IMR-90 (cell line): ENCODE measurements at regions not wholly inside any gene's neighbourhood (a gene's known extent, or its start where the extent isn't known, plus 50 kb on each side); places are given as distances from the start of the nearest gene placed in this dataset.

Experiments used
- ATAC-seq: fragments of 200-7000 bp; cut with Tn5 transposase; 2 replicates; pipeline ENCODE4 v1.9.1; 2020; ENCODE audit warnings: low read depth, mild to moderate bottlenecking, moderate library complexity
- BruUV-seq: library from RNA; stranded (reverse); fragments of 400-500 nt; replicated peaks from 2 replicates; lab custom pipeline; 2021; lab: Mats Ljungman, UMichigan
- CTCF ChIA-PET: fragments of 300-600 bp; formaldehyde crosslinking; extraction: SDS; loops from one replicate; lab custom pipeline; 2021; ENCODE audit warnings: antibody characterized with exemption; lab: Yijun Ruan, JAX
- POLR2A ChIA-PET: fragments of 300-600 bp; sonication (Branson Sonifier 250); formaldehyde crosslinking; loops from one replicate; lab custom pipeline; 2022; ENCODE audit warnings: antibody characterized with exemption; ENCODE audit not compliant: unreplicated experiment; lab: Charles Lee
- DNase-seq: peaks from one replicate; pipeline ENCODE4 v3.0.0; 2013
- H2AFZ ChIP-seq: replicated peaks from 2 replicates; pipeline ENCODE3; 2013; ENCODE audit warnings: low read length, mild to moderate bottlenecking; ENCODE audit not compliant: poor library complexity
- H2AK5ac ChIP-seq: 2 replicates; pipeline ENCODE4 v1.6.1; 2013; ENCODE audit warnings: low read depth, low read length, inconsistent platforms
- H2AK9ac ChIP-seq: replicated peaks from 2 replicates; pipeline ENCODE3; 2013; ENCODE audit warnings: mild to moderate bottlenecking, low read depth, low read length, moderate library complexity; ENCODE audit not compliant: poor library complexity
- H2BK120ac ChIP-seq: 2 replicates; pipeline ENCODE4 v1.6.1; 2013; ENCODE audit warnings: low read depth, low read length, inconsistent platforms
- H2BK15ac ChIP-seq: 3 replicates; pipeline ENCODE4 v1.6.1; 2013; ENCODE audit warnings: low read depth, low read length, inconsistent platforms
- H2BK20ac ChIP-seq: 2 replicates; pipeline ENCODE4 v1.6.1; 2013; ENCODE audit warnings: low read depth, mild to moderate bottlenecking, inconsistent platforms, low read length, moderate library complexity
- H2BK5ac ChIP-seq: 2 replicates; pipeline ENCODE4 v1.6.1; 2013; ENCODE audit warnings: mild to moderate bottlenecking, low read depth, low read length, inconsistent platforms; ENCODE audit not compliant: poor library complexity, severe bottlenecking
- H3K14ac ChIP-seq: replicated peaks from 2 replicates; pipeline ENCODE4 v1.6.1; 2013; ENCODE audit warnings: low read depth, low read length, inconsistent platforms
- H3K18ac ChIP-seq: 2 replicates; pipeline ENCODE4 v1.6.1; 2013; ENCODE audit warnings: low read depth, low read length, control low read depth
- H3K23ac ChIP-seq: 2 replicates; pipeline ENCODE4 v1.6.1; 2013; ENCODE audit warnings: low read depth, low read length, inconsistent platforms
- H3K27ac ChIP-seq: 2 replicates; pipeline ENCODE4 v1.5.1; 2013; ENCODE audit warnings: mild to moderate bottlenecking, control low read depth, low read length; ENCODE audit not compliant: insufficient read depth
- H3K27me3 ChIP-seq: 2 replicates; pipeline ENCODE4 v1.6.1; 2013; ENCODE audit warnings: low read length; ENCODE audit not compliant: control insufficient read depth, insufficient read depth
- H3K36me3 ChIP-seq: 2 replicates; pipeline ENCODE4 v1.6.1; 2013; ENCODE audit warnings: low read length, mixed read lengths; ENCODE audit not compliant: control insufficient read depth, insufficient read depth
- H3K4ac ChIP-seq: 2 replicates; pipeline ENCODE4 v1.6.1; 2013; ENCODE audit warnings: low read depth, low read length, inconsistent platforms
- H3K4me1 ChIP-seq: 2 replicates; pipeline ENCODE4 v1.6.1; 2013; ENCODE audit warnings: low read length, mixed read lengths; ENCODE audit not compliant: control insufficient read depth, insufficient read depth
- H3K4me2 ChIP-seq: 2 replicates; pipeline ENCODE4 v1.6.1; 2013; ENCODE audit warnings: low read depth, mild to moderate bottlenecking, control low read depth, low read length, moderate library complexity
- H3K4me3 ChIP-seq: 2 replicates; pipeline ENCODE4 v1.5.1; 2013; ENCODE audit warnings: low read depth, mild to moderate bottlenecking, control low read depth, low read length, moderate library complexity; ENCODE audit not compliant: insufficient read depth
- H3K56ac ChIP-seq: 2 replicates; pipeline ENCODE4 v1.6.1; 2013; ENCODE audit warnings: low read length, inconsistent platforms; ENCODE audit not compliant: insufficient read depth; ENCODE audit errors: extremely low read depth
- H3K79me1 ChIP-seq, 2 experiments: 2 replicates each; pipeline ENCODE4 v1.6.1; 2013; ENCODE audit warnings: low read length in 2 of 2, inconsistent platforms in 1 of 2, low read depth in 1 of 2
- H3K9ac ChIP-seq: 2 replicates; pipeline ENCODE4 v1.6.1; 2013; ENCODE audit warnings: low read depth, low read length, control low read depth
- H3K9me1 ChIP-seq: 2 replicates; pipeline ENCODE4 v1.6.1; 2013; ENCODE audit warnings: low read length, inconsistent platforms; ENCODE audit not compliant: insufficient read depth
- H3K9me3 ChIP-seq: 2 replicates; pipeline ENCODE4 v1.6.1; 2013; ENCODE audit warnings: low read length; ENCODE audit not compliant: control insufficient read depth, insufficient read depth
- H4K20me1 ChIP-seq: 2 replicates; pipeline ENCODE4 v1.6.1; 2013; ENCODE audit warnings: low read length, inconsistent platforms; ENCODE audit not compliant: insufficient read depth
- H4K5ac ChIP-seq: 2 replicates; pipeline ENCODE4 v1.6.1; 2013; ENCODE audit warnings: mild to moderate bottlenecking, low read depth, low read length, control low read depth
- H4K8ac ChIP-seq, 2 experiments: 2 replicates each; pipeline ENCODE4 v1.6.1; 2013; ENCODE audit warnings: low read depth in 2 of 2, low read length in 2 of 2, control low read depth in 1 of 2, inconsistent platforms in 1 of 2
- H4K91ac ChIP-seq: 2 replicates; pipeline ENCODE4 v1.6.1; 2013; ENCODE audit warnings: low read depth, low read length, inconsistent platforms; ENCODE audit not compliant: insufficient read depth
- BHLHE40 ChIP-seq: fragments of 150-350 bp; IDR thresholded peaks from 2 replicates; pipeline ENCODE4 v1.6.1; 2016; ENCODE audit warnings: mild to moderate bottlenecking, low read depth, low read length
- CEBPB ChIP-seq: IDR thresholded peaks from 2 replicates; pipeline ENCODE4 v1.6.1; 2012; ENCODE audit warnings: low read depth, low read length, improper control_type of control experiment
- CHD1 ChIP-seq: IDR thresholded peaks from 2 replicates; pipeline ENCODE4 v1.6.1; 2012; ENCODE audit warnings: low read depth, low read length, improper control_type of control experiment
- FOS ChIP-seq: fragments of 150-350 bp; IDR thresholded peaks from 2 replicates; pipeline ENCODE4 v1.6.1; 2016; ENCODE audit warnings: low read depth, low read length
- MAFK ChIP-seq: IDR thresholded peaks from 2 replicates; pipeline ENCODE4 v1.6.1; 2012; ENCODE audit warnings: low read depth, low read length, improper control_type of control experiment
- MAZ ChIP-seq: IDR thresholded peaks from 2 replicates; pipeline ENCODE4 v1.6.1; 2012; ENCODE audit warnings: low read depth, mild to moderate bottlenecking, low read length, improper control_type of control experiment, moderate library complexity, borderline replicate concordance
- MXI1 ChIP-seq: IDR thresholded peaks from 2 replicates; pipeline ENCODE4 v1.6.1; 2012; ENCODE audit warnings: low read depth, mild to moderate bottlenecking, low read length, moderate library complexity, borderline replicate concordance
- NFE2L2 ChIP-seq: fragments of 150-350 bp; IDR thresholded peaks from 2 replicates; pipeline ENCODE4 v1.6.1; 2016; ENCODE audit warnings: low read depth, mild to moderate bottlenecking, low read length
- POLR2A ChIP-seq: IDR thresholded peaks from 2 replicates; pipeline ENCODE4 v1.6.1; 2012; ENCODE audit warnings: mild to moderate bottlenecking, low read depth, low read length
- RAD21 ChIP-seq: IDR thresholded peaks from 2 replicates; pipeline ENCODE4 v1.6.1; 2012; ENCODE audit warnings: low read length, improper control_type of control experiment
- RCOR1 ChIP-seq: IDR thresholded peaks from 2 replicates; pipeline ENCODE4 v1.6.1; 2012; ENCODE audit warnings: mild to moderate bottlenecking, low read length, improper control_type of control experiment; ENCODE audit not compliant: insufficient replicate concordance
- RFX5 ChIP-seq: IDR thresholded peaks from 2 replicates; pipeline ENCODE4 v1.8.0; 2012; ENCODE audit warnings: low read depth, mild to moderate bottlenecking, low read length, moderate library complexity
- SMC3 ChIP-seq: fragments of 150-350 bp; IDR thresholded peaks from 2 replicates; pipeline ENCODE4 v1.6.1; 2016; ENCODE audit warnings: low read depth, mild to moderate bottlenecking, antibody characterized with exemption, low read length, moderate library complexity
- dilution Hi-C: fragments of 300-500 bp; cut with HindIII; formaldehyde crosslinking; loops from one replicate; pipeline ENCODE4 v1.14.3; 2018; ENCODE audit warnings: low sequenced_read_pairs; ENCODE audit not compliant: unreplicated experiment
- in situ Hi-C: fragments of 300-500 bp; cut with MboI; formaldehyde crosslinking; loops from 3 replicates; pipeline ENCODE4 v1.14.3; 2019; ENCODE audit warnings: low sequenced_read_pairs, inconsistent platforms, mixed read lengths
- intact Hi-C: fragments of 100-400 bp; cut with micrococcal nuclease; formaldehyde crosslinking; loops from 2 replicates; pipeline ENCODE4 v1.10.0; 2022
- TF ChIP-seq, protein P1 (sequence below): fragments of 150-350 bp; IDR thresholded peaks from 2 replicates; pipeline ENCODE4 v1.6.1; 2016; ENCODE audit warnings: low read depth, mild to moderate bottlenecking, low read length, moderate library complexity, borderline replicate concordance
- TF ChIP-seq, protein P2 (sequence below): fragments of 150-350 bp; IDR thresholded peaks from 2 replicates; pipeline ENCODE4 v1.6.1; 2017; ENCODE audit warnings: mild to moderate bottlenecking, antibody characterized with exemption, low read length, low read depth
- TF ChIP-seq, protein P3 (sequence below): conservative IDR thresholded peaks from 2 replicates; pipeline ENCODE4 v1.5.1; 2012; ENCODE audit warnings: mild to moderate bottlenecking, low read depth, low read length, improper control_type of control experiment

DNA sequence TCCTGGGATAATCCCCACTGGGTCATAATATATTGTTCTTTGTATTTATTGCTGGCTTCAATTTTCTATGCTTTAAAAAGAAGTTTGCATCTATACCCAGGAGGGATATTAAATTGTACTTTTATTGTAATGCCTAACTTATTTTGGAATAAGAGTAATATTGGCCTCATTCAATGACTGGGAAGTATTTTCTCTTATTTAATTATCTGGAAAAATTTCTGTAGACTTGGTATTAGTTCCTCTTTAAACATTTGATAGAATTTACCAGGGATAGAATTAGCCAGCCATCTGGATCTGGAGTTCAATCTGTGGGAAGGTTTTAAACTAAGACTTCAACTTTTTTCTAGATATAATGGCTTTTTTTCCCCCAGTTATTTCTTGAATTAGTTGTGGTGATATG, 115.2 kb upstream of the ZNF32 start:
- Histone ChIP-seq H3K18ac (no peak overlapping the region), H3K27ac (no peak overlapping the region), H2AFZ (no peak overlapping the region), H3K23ac (no peak overlapping the region), H3K79me1 (no peaks in the 10 kb centered on the region), H4K8ac (no peak overlapping the region), H3K56ac (no peak overlapping the region), H3K4ac (no peak overlapping the region), H2BK20ac (no peak overlapping the region), H4K20me1 (no peaks in the 10 kb centered on the region), H4K5ac (no peak overlapping the region), H3K4me1 (no peaks in the 10 kb centered on the region), H2BK120ac (no peak overlapping the region), H4K91ac (no peak overlapping the region), H3K9me3 (peaks cover 3% of the 10 kb centered on the region), H2AK9ac (no peak overlapping the region), H2BK5ac (no peak overlapping the region), H3K9me1 (no peaks in the 10 kb centered on the region), H2BK15ac (no peak overlapping the region), H3K4me2 (no peak overlapping the region), H3K4me3 (no peak overlapping the region), H3K9ac (no peak overlapping the region), H3K27me3 (no peaks in the 10 kb centered on the region), H3K14ac (no peak overlapping the region), H2AK5ac (no peak overlapping the region), H3K36me3 (no peaks in the 10 kb centered on the region)
- TF ChIP-seq NFE2L2 = no peak
- TF ChIP-seq SMC3 = no peak
- TF ChIP-seq RFX5 = no peak
- TF ChIP-seq BHLHE40 = no peak
- TF ChIP-seq CEBPB = no peak
- TF ChIP-seq, protein P1, sequence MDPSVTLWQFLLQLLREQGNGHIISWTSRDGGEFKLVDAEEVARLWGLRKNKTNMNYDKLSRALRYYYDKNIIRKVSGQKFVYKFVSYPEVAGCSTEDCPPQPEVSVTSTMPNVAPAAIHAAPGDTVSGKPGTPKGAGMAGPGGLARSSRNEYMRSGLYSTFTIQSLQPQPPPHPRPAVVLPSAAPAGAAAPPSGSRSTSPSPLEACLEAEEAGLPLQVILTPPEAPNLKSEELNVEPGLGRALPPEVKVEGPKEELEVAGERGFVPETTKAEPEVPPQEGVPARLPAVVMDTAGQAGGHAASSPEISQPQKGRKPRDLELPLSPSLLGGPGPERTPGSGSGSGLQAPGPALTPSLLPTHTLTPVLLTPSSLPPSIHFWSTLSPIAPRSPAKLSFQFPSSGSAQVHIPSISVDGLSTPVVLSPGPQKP = no peak
- TF ChIP-seq MAZ = no peak
- TF ChIP-seq RCOR1 = no peak
- TF ChIP-seq MAFK = no peak
- TF ChIP-seq CHD1 = no peak
- no peak for TF ChIP-seq RAD21
- no peak for TF ChIP-seq MXI1
- TF ChIP-seq POLR2A = no peak
- no peak for TF ChIP-seq FOS
- TF ChIP-seq, protein P2, sequence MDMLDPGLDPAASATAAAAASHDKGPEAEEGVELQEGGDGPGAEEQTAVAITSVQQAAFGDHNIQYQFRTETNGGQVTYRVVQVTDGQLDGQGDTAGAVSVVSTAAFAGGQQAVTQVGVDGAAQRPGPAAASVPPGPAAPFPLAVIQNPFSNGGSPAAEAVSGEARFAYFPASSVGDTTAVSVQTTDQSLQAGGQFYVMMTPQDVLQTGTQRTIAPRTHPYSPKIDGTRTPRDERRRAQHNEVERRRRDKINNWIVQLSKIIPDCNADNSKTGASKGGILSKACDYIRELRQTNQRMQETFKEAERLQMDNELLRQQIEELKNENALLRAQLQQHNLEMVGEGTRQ = no peak
- TF ChIP-seq, protein P3, sequence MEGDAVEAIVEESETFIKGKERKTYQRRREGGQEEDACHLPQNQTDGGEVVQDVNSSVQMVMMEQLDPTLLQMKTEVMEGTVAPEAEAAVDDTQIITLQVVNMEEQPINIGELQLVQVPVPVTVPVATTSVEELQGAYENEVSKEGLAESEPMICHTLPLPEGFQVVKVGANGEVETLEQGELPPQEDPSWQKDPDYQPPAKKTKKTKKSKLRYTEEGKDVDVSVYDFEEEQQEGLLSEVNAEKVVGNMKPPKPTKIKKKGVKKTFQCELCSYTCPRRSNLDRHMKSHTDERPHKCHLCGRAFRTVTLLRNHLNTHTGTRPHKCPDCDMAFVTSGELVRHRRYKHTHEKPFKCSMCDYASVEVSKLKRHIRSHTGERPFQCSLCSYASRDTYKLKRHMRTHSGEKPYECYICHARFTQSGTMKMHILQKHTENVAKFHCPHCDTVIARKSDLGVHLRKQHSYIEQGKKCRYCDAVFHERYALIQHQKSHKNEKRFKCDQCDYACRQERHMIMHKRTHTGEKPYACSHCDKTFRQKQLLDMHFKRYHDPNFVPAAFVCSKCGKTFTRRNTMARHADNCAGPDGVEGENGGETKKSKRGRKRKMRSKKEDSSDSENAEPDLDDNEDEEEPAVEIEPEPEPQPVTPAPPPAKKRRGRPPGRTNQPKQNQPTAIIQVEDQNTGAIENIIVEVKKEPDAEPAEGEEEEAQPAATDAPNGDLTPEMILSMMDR = no peak
- ChIA-PET CTCF (no interaction called here), POLR2A (no interaction called here)
- intact Hi-C loops (no loop called here), in situ Hi-C loops (no loop called here), dilution Hi-C loops (no loop called here)
- no peak for ATAC-seq
- no peak for DNase-seq
- no TSS peak for BruUV-seq
